Vagina (tissue), 2 donors: ENCODE measurements at regions not wholly inside any gene's neighbourhood (a gene's known extent, or its start where the extent isn't known, plus 50 kb on each side); places are given as distances from the start of the nearest gene placed in this dataset.
"Not testable (repeated sequence)": the region's sequence is repeated elsewhere in the genome, so short reads cannot be mapped to it uniquely, and the experiment has no call there.

Experiments used
- DNase-seq, 2 donors: peaks; one replicate each; pipeline ENCODE4 v3.0.0-alpha.2; 2017; ENCODE audit errors: extremely low spot score in 2 of 2
- H3K27ac ChIP-seq: fragments of 200-600 bp; sonication (generic); one replicate; pipeline ENCODE4 v1.5.1; 2019
- H3K27me3 ChIP-seq: fragments of 200-600 bp; sonication (generic); one replicate; pipeline ENCODE4 v1.5.1; 2019
- H3K36me3 ChIP-seq, 2 donors: fragments of 200-600 bp; sonication (generic); one replicate each; pipeline ENCODE4 v1.5.1; 2017 to 2019
- H3K4me1 ChIP-seq: fragments of 200-600 bp; sonication (generic); one replicate; pipeline ENCODE4 v1.5.1; 2019
- H3K4me3 ChIP-seq, 2 donors: fragments of 200-600 bp; sonication (generic); 1 replicate in 1 of 2; 2 replicates in 1 of 2; pipeline ENCODE4 v1.5.1; 2016 to 2019
- H3K9me3 ChIP-seq: fragments of 200-600 bp; sonication (generic); one replicate; pipeline ENCODE4 v1.5.1; 2019
- CTCF ChIP-seq, 3 experiments: fragments of 450-650 bp in 2 of 3; fragments of 200-600 bp in 1 of 3; sonication (generic) in 1 of 3; IDR thresholded peaks; one replicate each; pipeline ENCODE4 v1.5.1; 2017 to 2019; ENCODE audit warnings: antibody characterized with exemption in 3 of 3, mild to moderate bottlenecking in 2 of 3, moderate library complexity in 2 of 3
- POLR2A ChIP-seq, 2 donors: fragments of 450-650 bp; IDR thresholded peaks; one replicate each; pipeline ENCODE4 v1.6.1; 2017; ENCODE audit warnings: antibody characterized with exemption in 2 of 2, mild to moderate bottlenecking in 2 of 2, moderate library complexity in 2 of 2
- POLR2AphosphoS5 ChIP-seq, 2 donors: sonication (generic); formaldehyde crosslinking; IDR thresholded peaks; one replicate each; pipeline ENCODE4 v1.9.0; 2017; ENCODE audit warnings: antibody characterized with exemption in 2 of 2, mild to moderate bottlenecking in 2 of 2, low read depth in 1 of 2; ENCODE audit not compliant: insufficient read depth in 1 of 2
- intact Hi-C: fragments of 100-400 bp; cut with DNase I; formaldehyde crosslinking; loops from one replicate; pipeline ENCODE4 v1.15.1; 2023

- TF ChIP-seq CTCF (IDR thresholded peaks at IDR 0.05) (no peak), POLR2A (IDR thresholded peaks at IDR 0.05) (no peak), POLR2AphosphoS5 (IDR thresholded peaks at IDR 0.05; ENCODE audit: insufficient read depth in 1 of 2, low read depth in 1 of 2) (no peak)
- no peak overlapping the region for H3K27ac ChIP-seq
- H3K4me3 ChIP-seq = no peak overlapping the region
Observed at GRCh38 chr2:57408587-57408986, 638.0 kb upstream of the VRK2 start.

GRCh38 chr2:57417007-57417406 is 629.6 kb upstream of the VRK2 start:
- intact Hi-C loops = no loop called here
- Histone ChIP-seq H3K4me3 (no peak overlapping the region), H3K27me3 (no peaks in the 10 kb centered on the region), H3K4me1 (no peaks in the 10 kb centered on the region), H3K9me3 (no peaks in the 10 kb centered on the region), H3K27ac (no peak overlapping the region), H3K36me3 (no peaks in the 10 kb centered on the region)
- TF ChIP-seq POLR2A (IDR thresholded peaks at IDR 0.05) (no peak), CTCF (IDR thresholded peaks at IDR 0.05) (no peak), POLR2AphosphoS5 (IDR thresholded peaks at IDR 0.05; ENCODE audit: insufficient read depth in 1 of 2, low read depth in 1 of 2) (no peak)
- no peak for DNase-seq

More at GRCh38 chr2:57408587-57408986, 638.0 kb upstream of the VRK2 start:
- intact Hi-C loops = no loop called here
- Histone ChIP-seq H3K9me3 (no peaks in the 10 kb centered on the region), H3K4me1 (no peaks in the 10 kb centered on the region), H3K36me3 (no peaks in the 10 kb centered on the region), H3K27me3 (no peaks in the 10 kb centered on the region)
- no peak for DNase-seq

- H3K4me3 ChIP-seq, DNase-seq, H3K27me3 ChIP-seq, H3K9me3 ChIP-seq, H3K27ac ChIP-seq, intact Hi-C loops, H3K4me1 ChIP-seq, H3K36me3 ChIP-seq: not testable (repeated sequence)
Observed at GRCh38 chr2:57418859-57419346, 627.7 kb upstream of the VRK2 start.

GRCh38 chr2:57429831-57430230 is 616.8 kb upstream of the VRK2 start:
- Histone ChIP-seq H3K27me3 (no peaks in the 10 kb centered on the region), H3K9me3 (no peaks in the 10 kb centered on the region), H3K4me1 (no peaks in the 10 kb centered on the region), H3K4me3 (no peak overlapping the region), H3K36me3 (no peaks in the 10 kb centered on the region), H3K27ac (no peak overlapping the region)
- no peak for DNase-seq
- intact Hi-C loops = no loop called here
- TF ChIP-seq POLR2A (IDR thresholded peaks at IDR 0.05) (no peak), POLR2AphosphoS5 (IDR thresholded peaks at IDR 0.05; ENCODE audit: insufficient read depth in 1 of 2, low read depth in 1 of 2) (no peak), CTCF (IDR thresholded peaks at IDR 0.05) (no peak)

- intact Hi-C loops = no loop called here
- no peaks in the 10 kb centered on the region for H3K27me3 ChIP-seq
- no peaks in the 10 kb centered on the region for H3K36me3 ChIP-seq
- TF ChIP-seq CTCF (IDR thresholded peaks at IDR 0.05) = no peak
- no peak for TF ChIP-seq POLR2AphosphoS5 (IDR thresholded peaks at IDR 0.05; ENCODE audit: insufficient read depth in 1 of 2, low read depth in 1 of 2)
- TF ChIP-seq POLR2A (IDR thresholded peaks at IDR 0.05) = no peak
- H3K4me1 ChIP-seq = no peaks in the 10 kb centered on the region
- no peak for DNase-seq
- H3K27ac ChIP-seq = no peak overlapping the region
- no peaks in the 10 kb centered on the region for H3K9me3 ChIP-seq
- no peak overlapping the region for H3K4me3 ChIP-seq
Observed at GRCh38 chr2:57432528-57432927, 614.1 kb upstream of the VRK2 start.

GRCh38 chr2:57434441-57434840 is 612.2 kb upstream of the VRK2 start:
- Histone ChIP-seq H3K36me3 (no peaks in the 10 kb centered on the region), H3K27ac (no peak overlapping the region), H3K27me3 (no peaks in the 10 kb centered on the region), H3K9me3 (no peaks in the 10 kb centered on the region), H3K4me3 (no peak overlapping the region), H3K4me1 (no peaks in the 10 kb centered on the region)
- TF ChIP-seq CTCF (IDR thresholded peaks at IDR 0.05) = no peak
- no peak for TF ChIP-seq POLR2AphosphoS5 (IDR thresholded peaks at IDR 0.05; ENCODE audit: insufficient read depth in 1 of 2, low read depth in 1 of 2)
- no peak for TF ChIP-seq POLR2A (IDR thresholded peaks at IDR 0.05)
- intact Hi-C loops = no loop called here
- DNase-seq = no peak
